GM21447 (cell line): ENCODE measurements at regions not wholly inside any gene's neighbourhood (a gene's known extent, or its start where the extent isn't known, plus 50 kb on each side); places are given as distances from the start of the nearest gene placed in this dataset.

Experiments
- ATAC-seq: cut with Tn5 transposase; IDR thresholded peaks from one replicate; pipeline ENCODE4 v1.9.1; 2021; ENCODE audit not compliant: unreplicated experiment

DNA sequence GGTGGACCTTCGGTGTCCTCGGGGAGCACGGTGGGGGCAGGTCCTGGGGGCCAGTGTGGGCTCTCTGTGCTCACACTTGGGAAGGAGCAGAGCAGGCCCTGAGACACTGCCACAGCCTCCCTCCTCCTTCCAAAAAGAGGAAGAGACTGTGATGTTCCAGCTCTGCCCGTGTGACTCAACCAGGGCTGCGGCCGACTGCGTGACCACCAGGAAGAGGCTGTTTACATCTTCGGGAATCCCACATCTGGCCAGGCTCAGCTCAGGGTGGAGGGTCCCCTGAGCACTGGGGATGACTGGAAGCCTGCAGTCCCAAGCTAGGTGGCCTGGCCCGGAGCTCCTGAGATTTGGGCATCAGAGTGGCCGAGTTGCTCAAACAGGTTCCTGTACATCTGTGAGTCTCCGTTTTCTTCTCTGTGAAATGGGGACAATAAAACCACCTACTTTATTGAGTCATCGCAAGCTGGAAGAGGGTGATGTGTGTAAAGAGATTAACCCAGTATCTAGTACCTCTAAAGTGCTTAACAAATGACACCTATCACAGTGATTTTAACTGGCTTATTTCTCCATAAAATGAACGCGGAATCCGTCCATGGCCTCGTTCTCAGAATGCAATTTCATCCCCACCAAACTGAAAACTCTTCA lies 242.1 kb downstream of the DLL1 start:
- no peak for ATAC-seq

DNA sequence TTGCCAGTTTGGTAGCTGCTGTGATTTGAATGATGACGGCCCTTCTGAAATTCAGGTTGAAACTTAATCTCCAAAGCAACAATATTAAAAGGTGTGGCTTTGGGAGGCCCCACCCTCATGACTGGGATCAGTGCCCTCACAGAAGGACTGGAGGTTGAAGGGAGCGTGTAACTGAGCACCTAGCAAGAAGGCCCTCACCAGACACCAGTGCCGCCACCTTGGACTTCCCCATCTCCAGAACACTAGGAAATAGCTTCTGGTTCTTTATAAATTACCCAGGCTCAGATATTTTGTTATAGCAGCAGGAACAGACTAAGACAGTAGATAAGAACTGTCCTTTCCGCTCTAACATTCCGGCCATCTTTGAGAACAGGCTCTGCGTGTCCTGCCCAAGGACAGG lies 243.1 kb downstream of the DLL1 start:
- no peak for ATAC-seq

DNA sequence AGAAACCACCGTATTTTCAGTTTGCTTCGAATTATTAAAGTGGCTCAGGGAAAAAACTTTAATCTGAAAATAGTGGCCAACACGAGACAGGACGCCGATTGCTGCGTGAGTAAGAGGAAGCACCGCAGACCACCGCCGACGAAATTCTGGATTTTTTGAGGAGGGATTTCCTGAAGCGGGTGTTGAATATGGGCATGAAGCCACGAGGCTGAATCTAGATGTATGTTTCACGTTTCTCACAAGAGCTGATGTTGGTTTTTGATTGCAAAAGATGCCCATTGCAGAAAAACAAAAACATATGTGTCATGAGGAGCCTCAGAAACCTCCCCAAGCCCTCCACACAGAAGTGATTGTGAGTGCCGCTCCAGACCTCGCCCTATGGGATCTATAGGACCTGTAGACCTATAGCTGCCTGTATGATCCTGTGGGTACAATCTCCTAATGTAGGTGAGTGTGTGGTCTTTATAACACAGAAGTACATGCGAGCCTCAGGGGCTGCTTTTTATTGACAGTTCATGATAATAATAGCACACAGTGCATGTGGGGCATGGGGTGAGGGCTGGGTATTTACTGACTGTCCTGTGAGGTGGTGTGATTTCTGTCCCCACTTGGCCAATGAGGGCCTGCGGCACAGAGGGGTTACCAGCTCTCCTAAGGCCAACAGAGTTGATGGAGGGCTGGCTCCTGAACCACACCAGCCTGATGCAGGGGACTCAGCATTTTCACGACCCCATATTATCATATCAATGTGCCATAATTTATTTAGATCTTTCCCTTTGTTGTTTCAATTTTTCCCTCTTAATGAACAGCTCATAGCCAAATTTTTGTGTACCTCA lies 243.9 kb downstream of the DLL1 start:
- ATAC-seq = no peak

DNA sequence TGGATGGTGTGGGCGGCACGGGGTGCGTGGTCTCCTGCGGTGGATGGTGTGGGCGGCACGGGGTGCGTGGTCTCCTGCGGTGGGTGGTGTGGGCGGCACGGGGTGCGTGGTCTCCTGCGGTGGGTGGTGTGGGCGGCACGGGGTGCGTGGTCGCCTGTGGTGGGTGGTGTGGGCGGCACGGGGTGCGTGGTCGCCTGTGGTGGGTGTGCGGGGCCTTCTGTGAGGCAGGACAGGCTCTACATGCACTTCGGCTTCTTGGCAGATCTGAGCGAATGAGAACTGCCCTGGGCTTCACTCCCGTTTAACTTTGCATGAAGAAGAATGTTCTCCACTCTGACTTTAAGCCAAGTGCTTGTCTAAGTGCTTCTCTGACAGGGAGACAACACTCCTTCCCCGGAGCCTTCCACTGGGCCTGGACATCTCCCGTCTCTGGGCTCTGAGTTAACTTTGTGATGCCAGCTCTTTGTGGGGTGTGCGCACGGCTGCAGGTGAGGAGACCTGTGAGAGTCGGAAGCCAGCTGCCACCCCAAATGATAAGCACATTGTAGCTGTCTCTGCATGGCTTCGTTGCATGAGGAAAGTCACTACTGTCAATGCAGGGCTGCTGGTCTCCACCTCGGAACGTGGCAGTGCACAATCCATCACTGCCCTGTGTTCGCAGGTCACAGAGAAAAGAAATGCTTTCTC lies 244.8 kb downstream of the DLL1 start:
- no peak for ATAC-seq

DNA sequence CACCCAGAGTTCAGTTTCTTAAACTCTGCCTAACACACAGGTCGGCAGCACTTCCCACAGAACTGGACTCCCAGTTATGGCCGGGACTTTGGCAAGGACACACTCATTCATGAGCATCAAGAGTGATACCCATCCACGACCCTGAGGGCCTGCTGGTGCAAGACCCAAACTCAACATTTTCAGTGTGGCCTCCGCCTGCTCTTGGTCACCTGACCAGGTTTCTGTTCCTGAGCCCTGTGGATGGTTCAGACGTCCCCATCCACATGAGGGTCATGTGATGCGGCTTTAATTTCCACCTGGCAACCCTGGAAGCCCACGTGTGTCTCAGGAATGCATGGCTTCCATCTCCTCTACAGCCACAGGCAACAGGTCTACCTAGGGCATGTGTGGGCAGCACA lies 245.3 kb downstream of the DLL1 start:
- ATAC-seq = no peak

DNA sequence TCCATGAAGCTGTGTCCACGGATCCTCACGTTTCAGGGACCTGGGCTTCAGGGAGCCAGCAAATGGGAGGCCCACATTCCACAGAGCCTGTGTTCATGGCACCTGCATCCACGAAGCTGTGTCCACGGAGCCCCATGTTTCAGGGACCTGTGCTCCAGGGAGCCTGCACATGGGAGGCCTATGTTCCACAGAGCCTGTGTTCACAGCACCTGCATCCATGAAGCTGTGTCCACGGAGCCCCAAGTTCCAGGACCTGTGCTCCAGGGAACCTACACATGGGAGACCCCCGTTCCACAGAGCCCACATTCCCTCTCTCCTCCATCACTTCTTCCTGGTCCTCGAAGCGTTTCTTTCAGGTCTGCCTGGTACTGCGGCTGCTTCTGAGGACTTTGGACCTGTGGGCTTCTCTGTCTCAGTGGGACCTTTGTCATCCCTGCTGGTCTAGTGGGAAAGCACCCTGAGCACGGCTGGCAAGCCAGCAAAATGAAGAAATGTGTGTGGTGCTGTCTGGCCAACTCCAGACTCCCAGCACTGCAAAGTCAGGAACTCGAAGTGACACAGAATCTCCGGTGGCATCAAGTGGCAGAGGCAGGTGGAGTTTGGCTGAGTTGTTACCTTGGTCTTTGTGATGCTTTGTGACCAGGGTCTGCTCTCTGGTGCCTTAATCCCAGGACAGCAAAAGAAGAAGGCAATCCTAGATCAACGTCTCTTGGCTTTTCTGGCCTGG lies 245.9 kb downstream of the DLL1 start:
- ATAC-seq = no peak

DNA sequence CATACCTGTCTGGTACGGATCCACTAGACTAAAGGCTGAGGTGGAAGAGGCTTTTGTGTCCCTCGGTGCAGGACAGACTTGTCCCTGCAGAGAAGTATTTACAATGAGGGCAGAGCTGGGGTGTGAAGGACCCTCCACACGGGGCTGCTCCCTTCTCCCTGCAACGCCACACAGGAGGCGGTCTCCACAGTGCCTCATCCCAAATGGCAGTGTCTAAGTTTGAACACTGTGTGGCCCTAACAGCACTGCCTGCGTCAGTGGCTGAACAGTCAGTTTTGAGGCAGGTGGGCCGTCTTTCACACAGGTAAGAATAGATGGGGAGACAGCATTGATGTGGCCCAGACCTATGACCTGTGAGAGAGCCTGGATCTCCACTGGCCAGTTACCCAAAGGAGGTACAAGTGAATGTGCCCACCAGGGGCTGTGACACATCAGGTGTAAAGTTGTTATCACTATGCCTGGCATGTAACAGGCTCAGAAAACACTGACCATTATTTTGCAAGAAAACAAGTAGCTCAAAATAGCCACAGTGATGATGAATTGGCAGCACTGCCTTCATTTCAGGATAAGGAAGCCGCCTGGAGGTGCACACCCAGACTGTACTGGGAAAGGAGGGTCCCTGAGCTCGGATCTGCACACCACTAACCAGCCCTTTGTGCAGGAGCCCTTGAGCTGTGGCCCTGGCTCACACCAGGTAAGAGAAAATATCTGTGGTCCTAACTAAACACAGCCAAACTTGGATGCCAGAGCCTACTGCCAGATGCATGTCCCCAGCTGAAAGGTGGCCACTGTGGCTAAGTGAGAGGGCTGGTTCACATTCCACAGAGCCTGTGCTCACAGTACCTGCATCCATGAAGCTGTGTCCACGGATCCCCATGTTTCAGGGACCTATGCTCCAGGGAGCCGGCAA lies 246.7 kb downstream of the DLL1 start:
- no peak for ATAC-seq

DNA sequence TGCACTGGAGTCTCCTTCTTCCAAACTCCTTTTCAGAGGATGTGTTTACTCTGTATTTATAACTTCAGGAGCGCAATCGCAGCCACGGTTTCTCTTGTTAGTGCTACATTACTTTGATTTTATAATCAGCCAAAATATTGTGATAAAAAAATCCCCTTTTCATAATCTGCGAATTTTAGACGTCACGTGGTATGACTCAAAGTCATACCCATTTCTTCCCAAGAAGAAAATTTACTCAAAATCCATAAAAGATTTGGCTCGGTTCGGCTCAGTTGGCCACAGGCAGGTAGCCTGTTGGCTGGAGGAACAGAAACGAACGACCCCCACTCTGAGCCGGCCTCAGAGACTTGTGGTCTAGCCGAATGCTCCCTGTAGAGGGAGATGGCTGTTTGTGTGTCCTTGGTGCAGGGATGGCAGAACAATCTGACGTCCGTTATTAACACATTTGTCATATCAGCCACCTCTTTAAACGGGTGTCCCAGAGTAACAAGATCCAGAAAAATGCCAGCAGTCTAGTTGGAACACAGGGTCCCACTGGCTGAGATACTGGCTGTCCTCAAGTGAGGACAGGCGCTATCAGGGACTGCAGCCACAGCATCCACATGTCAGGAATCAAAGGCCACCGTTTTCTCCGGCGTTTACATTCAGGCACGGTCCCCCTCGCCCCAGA lies 247.6 kb downstream of the DLL1 start:
- ATAC-seq = no peak

DNA sequence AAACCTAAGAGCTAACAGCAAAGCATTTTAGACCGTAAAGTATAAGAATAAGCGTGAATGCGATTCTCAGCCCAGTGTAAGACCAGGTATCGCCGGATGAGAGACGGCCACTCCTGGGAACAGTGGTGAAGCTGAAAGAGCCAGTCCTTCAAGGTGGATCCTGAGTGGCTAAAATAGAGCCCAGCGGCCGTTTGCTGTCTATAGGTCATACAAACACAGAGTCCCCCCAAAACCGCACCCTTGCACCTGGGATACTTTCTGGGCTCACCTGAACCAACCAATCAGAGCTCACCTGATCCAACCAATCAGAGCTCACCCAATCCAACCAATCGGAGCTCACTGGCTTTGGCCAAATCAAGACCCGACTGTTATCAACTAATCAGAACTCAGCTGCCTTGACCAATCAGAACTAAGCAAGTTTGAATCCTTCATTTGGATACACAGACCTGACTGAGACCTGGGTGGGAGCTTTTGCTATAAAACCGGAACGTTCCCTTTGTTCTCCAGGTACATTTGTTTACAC lies 248.2 kb downstream of the DLL1 start:
- ATAC-seq = no peak

DNA sequence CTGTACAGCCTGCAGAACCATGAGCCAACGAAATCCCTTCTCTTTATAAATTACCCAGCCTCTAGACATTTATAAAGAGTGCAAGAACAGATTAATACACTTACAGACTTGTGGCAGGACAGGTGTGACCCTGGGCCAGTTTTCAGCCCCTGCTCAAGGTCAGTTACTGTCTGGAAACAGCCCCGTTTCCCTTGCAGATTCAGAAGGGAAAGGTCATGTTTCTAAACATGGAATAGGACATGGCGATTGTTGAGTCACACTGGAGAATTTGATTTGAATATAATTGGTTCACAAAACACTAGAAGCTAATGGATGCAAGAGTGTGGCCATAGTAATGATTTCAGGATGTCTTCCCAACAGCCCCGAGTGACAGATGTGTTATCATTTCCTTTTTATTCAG lies 248.8 kb downstream of the DLL1 start:
- ATAC-seq = no peak

DNA sequence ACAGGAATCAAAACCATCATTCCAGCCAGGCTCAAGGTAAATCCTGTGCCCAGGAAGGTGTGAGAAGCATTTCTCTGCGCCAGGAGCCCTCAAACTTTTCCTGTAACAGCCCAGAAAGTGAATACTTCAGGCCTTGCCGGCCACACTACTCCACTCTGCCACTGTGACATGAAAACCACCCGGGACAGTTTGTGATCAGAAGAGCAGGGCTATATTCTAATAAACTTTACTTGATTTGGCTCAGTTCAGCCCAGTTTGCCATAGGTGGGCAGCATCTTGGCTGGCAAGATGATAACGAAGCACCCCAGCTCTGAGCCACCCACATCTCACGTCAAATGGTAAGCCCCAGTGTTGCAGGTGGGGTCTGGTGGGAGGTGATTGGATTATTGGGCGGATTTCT lies 249.4 kb downstream of the DLL1 start:
- ATAC-seq = no peak

DNA sequence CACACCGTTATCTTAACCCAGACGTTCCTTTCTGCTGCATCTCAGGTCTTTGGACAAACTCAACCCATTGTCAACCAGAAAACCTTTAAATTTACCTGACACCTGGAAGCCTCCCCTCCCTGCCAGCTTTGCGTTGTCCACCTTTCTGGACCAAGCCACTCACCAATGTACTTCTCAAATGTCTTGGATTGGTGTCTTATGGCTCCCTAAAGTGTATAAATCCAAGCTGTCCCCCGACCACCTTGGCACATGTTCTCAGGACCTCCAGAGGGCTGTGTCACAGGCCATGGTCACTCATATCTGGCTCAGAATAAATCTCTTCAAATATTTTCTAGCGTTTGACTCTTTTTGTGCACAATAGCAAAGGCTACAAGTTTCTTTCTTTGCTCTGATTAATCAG lies 250.0 kb downstream of the DLL1 start:
- ATAC-seq = no peak

DNA sequence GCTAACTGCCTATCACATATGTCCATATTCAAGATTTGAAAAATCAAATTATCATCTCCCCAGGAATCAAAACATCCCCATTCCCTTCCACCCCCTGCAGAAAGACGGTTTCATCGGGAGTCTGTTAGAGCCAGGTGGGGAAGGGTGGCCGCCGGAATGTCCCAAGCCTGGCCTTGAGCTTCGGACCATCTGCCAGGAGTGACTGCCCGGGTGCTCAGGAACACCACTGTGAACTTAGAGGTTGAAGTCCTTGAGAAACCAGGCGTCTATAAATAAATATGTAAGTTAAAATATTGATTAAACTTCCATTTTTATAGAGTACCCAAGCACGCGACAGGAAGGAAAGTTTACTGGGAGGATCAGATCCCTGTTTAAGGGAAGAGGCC lies 250.8 kb downstream of the DLL1 start:
- no peak for ATAC-seq

DNA sequence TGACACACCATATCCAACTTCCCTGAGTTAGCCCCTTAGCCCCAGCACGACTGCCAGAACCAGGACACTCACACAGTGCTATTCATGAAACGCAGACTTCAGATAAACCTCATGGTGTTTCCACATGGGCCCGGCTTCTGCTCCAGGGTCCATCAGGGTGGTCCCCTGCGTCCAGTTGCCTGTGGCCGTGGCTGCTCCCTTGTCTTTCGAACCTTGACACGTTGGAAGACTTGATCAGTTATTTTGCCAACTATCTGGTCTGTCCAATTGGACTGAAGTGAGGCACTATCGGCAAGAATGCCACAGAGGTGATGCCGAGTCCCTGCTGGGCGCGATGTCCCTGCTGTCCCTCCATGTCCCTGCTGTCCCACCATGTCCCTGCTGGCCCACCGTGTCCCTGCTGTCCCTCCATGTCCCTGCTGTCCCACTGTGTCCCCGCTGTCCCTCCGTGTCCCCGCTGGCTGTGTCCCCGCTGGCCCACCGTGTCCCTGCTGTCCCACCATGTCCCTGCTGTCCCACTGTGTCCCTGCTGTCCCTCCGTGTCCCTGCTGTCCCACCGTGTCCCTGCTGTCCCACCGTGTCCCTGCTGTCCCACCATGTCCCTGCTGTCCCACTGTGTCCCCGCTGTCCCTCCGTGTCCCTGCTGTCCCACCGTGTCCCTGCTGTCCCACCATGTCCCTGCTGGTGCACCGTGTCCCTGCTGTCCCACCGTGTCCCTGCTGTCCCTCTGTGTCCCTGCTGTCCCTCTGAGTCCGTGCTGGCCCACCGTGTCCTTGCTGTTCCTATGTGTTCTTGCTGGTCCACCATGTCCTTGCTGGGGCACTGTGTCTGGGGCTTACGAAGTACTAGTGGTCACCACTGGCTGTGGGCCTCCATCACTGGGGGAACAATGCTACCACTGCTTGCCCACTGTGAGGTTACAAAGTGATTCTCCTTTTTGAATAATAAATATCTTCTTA lies 251.4 kb downstream of the DLL1 start:
- no peak for ATAC-seq

DNA sequence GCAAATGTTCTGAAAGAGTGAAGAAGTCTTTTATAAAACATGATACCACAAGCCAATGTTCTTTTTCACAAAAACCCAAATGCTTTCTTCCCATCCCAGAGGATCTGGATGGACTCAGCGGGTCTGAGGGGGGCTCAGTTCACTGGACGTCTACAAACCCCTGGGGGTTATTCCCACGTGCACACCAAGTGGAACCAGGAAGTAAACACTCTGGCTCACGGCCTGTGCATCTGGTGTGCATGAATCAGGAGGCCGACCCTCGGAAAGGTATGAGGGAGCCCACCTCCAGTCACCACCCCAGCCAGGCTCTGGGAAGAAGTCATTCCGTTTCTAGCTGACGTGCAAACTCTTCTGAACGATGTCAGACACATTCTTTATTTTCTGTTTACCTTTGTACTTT lies 252.2 kb downstream of the DLL1 start:
- no peak for ATAC-seq

DNA sequence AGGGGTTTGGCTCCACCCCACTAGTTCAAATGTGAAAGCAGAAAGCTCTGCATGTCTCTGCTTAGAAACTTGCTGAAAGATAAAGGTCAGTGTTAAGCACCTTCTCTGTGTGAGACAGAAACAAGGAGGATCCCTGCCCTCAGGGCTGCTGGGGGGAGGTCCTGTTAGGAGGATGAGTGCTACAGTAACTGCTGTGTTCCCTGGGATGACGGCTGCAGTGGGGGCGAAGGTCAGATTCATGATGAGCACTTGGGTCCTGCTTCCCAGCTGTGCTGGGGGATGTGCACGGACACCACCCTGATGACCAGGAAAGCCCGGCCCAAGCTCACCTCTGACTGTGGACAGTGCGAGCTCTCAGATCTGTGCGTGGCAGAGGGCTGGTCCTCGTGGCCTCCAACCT lies 252.6 kb downstream of the DLL1 start:
- no peak for ATAC-seq

DNA sequence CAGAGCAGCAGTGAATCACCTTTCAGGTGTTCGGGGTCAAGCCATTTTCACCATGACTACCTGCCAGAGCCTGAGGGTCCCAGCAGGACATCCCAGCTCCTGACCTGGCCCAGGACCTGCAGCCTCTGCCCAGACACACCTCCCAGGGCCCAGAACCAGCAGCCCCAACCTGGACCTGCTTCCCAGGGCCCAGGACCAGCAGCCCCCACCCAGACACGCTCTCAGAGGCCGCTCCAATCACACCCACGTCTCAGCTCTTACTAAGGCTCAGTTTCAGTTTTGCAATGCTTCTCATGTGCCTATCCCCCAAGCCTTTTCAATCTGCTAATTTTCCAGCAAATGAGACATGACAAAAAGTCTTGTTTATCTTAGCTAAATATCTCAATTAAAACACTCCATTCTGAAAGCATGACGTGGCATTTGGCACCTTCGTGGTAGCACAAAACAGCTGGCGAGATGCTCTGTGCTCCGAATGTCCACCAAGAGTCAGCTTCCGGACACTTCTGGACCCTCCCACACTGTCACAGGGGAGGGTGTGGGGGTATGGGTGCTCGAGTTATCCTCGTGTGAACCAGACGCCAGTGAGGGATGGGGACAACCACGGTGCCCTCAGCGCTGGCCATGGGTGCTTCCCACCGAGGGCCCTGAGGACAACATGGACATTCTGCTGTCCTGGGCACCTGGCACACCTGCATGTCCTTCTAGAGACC lies 253.2 kb downstream of the DLL1 start:
- no peak for ATAC-seq

DNA sequence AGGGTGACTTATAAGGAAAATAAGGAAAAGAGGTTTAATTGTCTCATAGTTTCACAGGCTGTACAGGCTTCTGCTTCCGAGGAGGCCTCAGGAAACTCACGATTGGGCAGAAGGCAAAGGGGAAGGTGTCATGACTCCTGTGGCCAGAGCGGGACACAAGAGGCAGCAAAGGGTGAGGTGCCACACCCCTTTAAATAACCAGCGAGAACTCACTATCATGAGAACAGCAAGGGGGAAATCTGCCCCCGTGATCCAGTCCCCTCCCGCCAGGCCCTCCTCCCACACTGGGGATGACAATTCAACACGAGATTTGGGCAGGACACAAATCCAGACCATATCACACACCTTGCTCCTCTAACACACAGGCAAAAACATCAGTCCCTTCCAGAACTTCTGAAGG lies 254.0 kb downstream of the DLL1 start:
- no peak for ATAC-seq
